ENCODE measurements at regions not wholly inside any gene's neighbourhood (a gene's known extent, or its start where the extent isn't known, plus 50 kb on each side); places are given as distances from the start of the nearest gene placed in this dataset.

DNA sequence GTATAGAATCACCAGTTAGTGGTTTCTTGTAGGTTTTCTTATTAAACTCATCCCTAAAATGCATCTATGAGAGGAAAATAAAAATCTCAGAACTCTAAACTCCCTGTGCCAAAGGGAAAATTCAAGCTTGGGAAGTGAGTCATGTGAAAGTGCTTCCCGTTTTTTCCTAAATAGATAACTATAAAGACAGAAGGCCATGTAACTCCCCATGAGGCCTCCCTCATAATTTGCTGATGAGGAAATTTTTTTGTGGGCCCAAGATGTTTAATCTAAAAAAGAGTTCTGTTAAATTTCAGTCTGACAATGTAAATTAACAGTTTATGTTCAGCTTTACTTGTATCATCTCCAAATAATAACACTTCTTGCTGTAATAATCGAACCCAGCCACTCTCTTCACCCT, 1273.9 kb downstream of the OTOL1 start:
- no peak for TF ChIP-seq TP53 (CRISPR knock-in tag; IDR thresholded peaks at IDR 0.05)
- no peak for TF ChIP-seq TEAD4 (CRISPR knock-in tag; IDR thresholded peaks at IDR 0.05)
- TF ChIP-seq ERG (CRISPR knock-in tag; IDR thresholded peaks at IDR 0.05) = no peak
- no peak for TF ChIP-seq ZNF425 (CRISPR knock-in tag; conservative IDR thresholded peaks at IDR 0.05)
- TF ChIP-seq, protein P1, sequence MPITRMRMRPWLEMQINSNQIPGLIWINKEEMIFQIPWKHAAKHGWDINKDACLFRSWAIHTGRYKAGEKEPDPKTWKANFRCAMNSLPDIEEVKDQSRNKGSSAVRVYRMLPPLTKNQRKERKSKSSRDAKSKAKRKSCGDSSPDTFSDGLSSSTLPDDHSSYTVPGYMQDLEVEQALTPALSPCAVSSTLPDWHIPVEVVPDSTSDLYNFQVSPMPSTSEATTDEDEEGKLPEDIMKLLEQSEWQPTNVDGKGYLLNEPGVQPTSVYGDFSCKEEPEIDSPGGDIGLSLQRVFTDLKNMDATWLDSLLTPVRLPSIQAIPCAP (CRISPR knock-in tag; IDR thresholded peaks at IDR 0.05) = no peak
- TF ChIP-seq PRDM15 (CRISPR knock-in tag; IDR thresholded peaks at IDR 0.05) = no peak
- no peak for TF ChIP-seq STAT6 (CRISPR knock-in tag; conservative IDR thresholded peaks at IDR 0.05; ENCODE audit: low read depth)
- TF ChIP-seq AFF4 (CRISPR knock-in tag; IDR thresholded peaks at IDR 0.05; ENCODE audit: borderline replicate concordance) = no peak
- TF ChIP-seq, protein P2, sequence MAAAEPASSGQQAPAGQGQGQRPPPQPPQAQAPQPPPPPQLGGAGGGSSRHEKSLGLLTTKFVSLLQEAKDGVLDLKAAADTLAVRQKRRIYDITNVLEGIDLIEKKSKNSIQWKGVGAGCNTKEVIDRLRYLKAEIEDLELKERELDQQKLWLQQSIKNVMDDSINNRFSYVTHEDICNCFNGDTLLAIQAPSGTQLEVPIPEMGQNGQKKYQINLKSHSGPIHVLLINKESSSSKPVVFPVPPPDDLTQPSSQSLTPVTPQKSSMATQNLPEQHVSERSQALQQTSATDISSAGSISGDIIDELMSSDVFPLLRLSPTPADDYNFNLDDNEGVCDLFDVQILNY (CRISPR knock-in tag; IDR thresholded peaks at IDR 0.05) = no peak
- no peak for TF ChIP-seq FOXK1 (CRISPR knock-in tag; IDR thresholded peaks at IDR 0.05)
- no peak for TF ChIP-seq JUN (CRISPR knock-in tag; IDR thresholded peaks at IDR 0.05)
- no peak for TF ChIP-seq FOXP4 (CRISPR knock-in tag; IDR thresholded peaks at IDR 0.05)
- TF ChIP-seq, protein P3, sequence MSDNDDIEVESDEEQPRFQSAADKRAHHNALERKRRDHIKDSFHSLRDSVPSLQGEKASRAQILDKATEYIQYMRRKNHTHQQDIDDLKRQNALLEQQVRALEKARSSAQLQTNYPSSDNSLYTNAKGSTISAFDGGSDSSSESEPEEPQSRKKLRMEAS (CRISPR knock-in tag; IDR thresholded peaks at IDR 0.05) = no peak
- Mint-ChIP-seq H3K4me1 (peaks cover 19% of the 10 kb centered on the region), H3K27me3 (ENCODE audit: low read depth) (peaks cover 67% of the 10 kb centered on the region), H3K4me3 (no peak overlapping the region), H3K9me3 (peaks cover 18% of the 10 kb centered on the region), H3K36me3 (peaks cover 14% of the 10 kb centered on the region), H3K27ac (no peak overlapping the region)
- POLR2A ChIA-PET = no interaction called here
- DNase-seq (ENCODE audit: low spot score) = no peak
- CTCF ChIA-PET = no interaction called here
- ATAC-seq = no peak

Data from WTC11 (cell line).